ENCODE measurements at regions not wholly inside any gene's neighbourhood (a gene's known extent, or its start where the extent isn't known, plus 50 kb on each side); places are given as distances from the start of the nearest gene placed in this dataset.

GRCh38 chr13:90307136-90307535 is 1040.4 kb upstream of the MIR17HG start:
- TF ChIP-seq POLR2A (IDR thresholded peaks at IDR 0.05), result no peak
- no peak for TF ChIP-seq CTCF (IDR thresholded peaks at IDR 0.05)
